ENCODE measurements at regions not wholly inside any gene's neighbourhood (a gene's known extent, or its start where the extent isn't known, plus 50 kb on each side); places are given as distances from the start of the nearest gene placed in this dataset.

GRCh38 chr9:26191711-26192110 is 513.5 kb upstream of the TUSC1 start (continued):
- TF ChIP-seq ZNF624 (tag by site-specific recombination; IDR thresholded peaks at IDR 0.05) (no peak), ZBTB8A (tag by site-specific recombination; IDR thresholded peaks at IDR 0.05) (no peak), ZNF302 (tag by site-specific recombination; IDR thresholded peaks at IDR 0.05; ENCODE audit: low read depth) (no peak)
- TF ChIP-seq, protein P1, sequence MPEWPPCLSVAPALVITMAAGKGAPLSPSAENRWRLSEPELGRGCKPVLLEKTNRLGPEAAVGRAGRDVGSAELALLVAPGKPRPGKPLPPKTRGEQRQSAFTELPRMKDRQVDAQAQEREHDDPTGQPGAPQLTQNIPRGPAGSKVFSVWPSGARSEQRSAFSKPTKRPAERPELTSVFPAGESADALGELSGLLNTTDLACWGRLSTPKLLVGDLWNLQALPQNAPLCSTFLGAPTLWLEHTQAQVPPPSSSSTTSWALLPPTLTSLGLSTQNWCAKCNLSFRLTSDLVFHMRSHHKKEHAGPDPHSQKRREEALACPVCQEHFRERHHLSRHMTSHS (tag by site-specific recombination; IDR thresholded peaks at IDR 0.05) = no peak

GRCh38 chr9:26181836-26182235 is 503.6 kb upstream of the TUSC1 start:
- H3K36me3 ChIP-seq (ENCODE audit: control insufficient read depth in 2 of 2, insufficient read depth in 1 of 2, low read length in 2 of 2) = no peaks in the 10 kb centered on the region
- TF ChIP-seq ZNF280C (tag by site-specific recombination; IDR thresholded peaks at IDR 0.05) = no peak
- H3K27ac ChIP-seq (ENCODE audit: extremely low read depth, low read depth, low read length) = no peak overlapping the region
- ChIA-PET CTCF (no interaction called here), POLR2A (no interaction called here)
- no peaks in the 10 kb centered on the region for H3K4me1 ChIP-seq (ENCODE audit: control insufficient read depth, insufficient read depth, low read length)
- no peaks in the 10 kb centered on the region for H3K9me3 ChIP-seq (ENCODE audit: control insufficient read depth, insufficient read depth, low read depth, low read length)
- H3K4me3 ChIP-seq (ENCODE audit: low read depth, low read length) = no peak overlapping the region

- TF ChIP-seq ZNF777 (tag by site-specific recombination; IDR thresholded peaks at IDR 0.05; ENCODE audit: borderline replicate concordance) = no peak
- no peak for TF ChIP-seq ZNF18 (tag by site-specific recombination; IDR thresholded peaks at IDR 0.05)
- no peak for TF ChIP-seq ZNF549 (tag by site-specific recombination; IDR thresholded peaks at IDR 0.05)
- no peak for TF ChIP-seq WT1 (tag by site-specific recombination; IDR thresholded peaks at IDR 0.05)
- TF ChIP-seq ZNF354C (tag by site-specific recombination; IDR thresholded peaks at IDR 0.05; ENCODE audit: borderline replicate concordance, low read depth) = no peak
- no peak for TF ChIP-seq REPIN1 (tag by site-specific recombination; IDR thresholded peaks at IDR 0.05; ENCODE audit: low read depth)
- TF ChIP-seq ZNF423 (tag by site-specific recombination; IDR thresholded peaks at IDR 0.05) = no peak
- no peak for TF ChIP-seq ZNF776 (tag by site-specific recombination; IDR thresholded peaks at IDR 0.05; ENCODE audit: borderline replicate concordance)
- no peaks in the 10 kb centered on the region for H3K4me1 ChIP-seq (ENCODE audit: control insufficient read depth, insufficient read depth, low read length)
- H3K27ac ChIP-seq (ENCODE audit: extremely low read depth, low read depth, low read length) = no peak overlapping the region
- H3K9me3 ChIP-seq (ENCODE audit: control insufficient read depth, insufficient read depth, low read depth, low read length) = no peaks in the 10 kb centered on the region
- ChIA-PET POLR2A (no interaction called here), CTCF (no interaction called here)
- no peaks in the 10 kb centered on the region for H3K36me3 ChIP-seq (ENCODE audit: control insufficient read depth in 2 of 2, insufficient read depth in 1 of 2, low read length in 2 of 2)
- H3K4me3 ChIP-seq (ENCODE audit: low read depth, low read length) = no peak overlapping the region
Measured at GRCh38 chr9:26176628-26177027, 498.4 kb upstream of the TUSC1 start.

DNA sequence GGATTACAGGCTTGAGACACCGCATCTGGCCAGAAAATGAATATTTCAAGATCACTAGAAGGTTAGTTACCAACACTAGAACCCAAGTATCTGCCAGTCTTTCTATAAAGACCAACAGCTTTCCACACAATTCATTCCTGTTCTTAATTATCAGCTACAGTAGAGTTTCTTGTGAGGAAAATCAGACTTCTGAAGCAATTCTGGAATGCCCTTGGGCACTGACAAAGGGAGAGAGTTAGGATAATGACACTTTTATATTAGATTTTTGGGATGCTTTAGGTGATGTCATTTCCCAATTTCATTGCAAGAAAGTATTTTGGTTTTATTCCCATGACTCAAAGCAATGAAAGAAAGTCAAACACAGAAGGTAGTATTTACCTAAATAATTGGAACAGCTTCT is 497.0 kb upstream of the TUSC1 start:
- TF ChIP-seq ZFP69B (tag by site-specific recombination; IDR thresholded peaks at IDR 0.05) (no peak), ZNF324 (tag by site-specific recombination; IDR thresholded peaks at IDR 0.05) (no peak), ZNF211 (tag by site-specific recombination; IDR thresholded peaks at IDR 0.05; ENCODE audit: low read depth) (no peak), ZNF677 (tag by site-specific recombination; IDR thresholded peaks at IDR 0.05) (no peak)
- POLR2A ChIA-PET = no interaction called here
- Histone ChIP-seq H3K9me3 (ENCODE audit: control insufficient read depth, insufficient read depth, low read depth, low read length) (no peaks in the 10 kb centered on the region), H3K4me3 (ENCODE audit: low read depth, low read length) (no peak overlapping the region), H3K27ac (ENCODE audit: extremely low read depth, low read depth, low read length) (no peak overlapping the region), H3K4me1 (ENCODE audit: control insufficient read depth, insufficient read depth, low read length) (no peaks in the 10 kb centered on the region), H3K36me3 (ENCODE audit: control insufficient read depth in 2 of 2, insufficient read depth in 1 of 2, low read length in 2 of 2) (no peaks in the 10 kb centered on the region)
- CTCF ChIA-PET = no interaction called here

All from HEK293 (cell line).